IMR-90 (cell line): ENCODE measurements at regions not wholly inside any gene's neighbourhood (a gene's known extent, or its start where the extent isn't known, plus 50 kb on each side); places are given as distances from the start of the nearest gene placed in this dataset.

Experiments used
- ATAC-seq: fragments of 200-7000 bp; cut with Tn5 transposase; 2 replicates; pipeline ENCODE4 v1.9.1; 2020; ENCODE audit warnings: low read depth, mild to moderate bottlenecking, moderate library complexity
- BruUV-seq: library from RNA; stranded (reverse); fragments of 400-500 nt; replicated peaks from 2 replicates; lab custom pipeline; 2021; lab: Mats Ljungman, UMichigan
- CTCF ChIA-PET: fragments of 300-600 bp; formaldehyde crosslinking; extraction: SDS; loops from one replicate; lab custom pipeline; 2021; ENCODE audit warnings: antibody characterized with exemption; lab: Yijun Ruan, JAX
- POLR2A ChIA-PET: fragments of 300-600 bp; sonication (Branson Sonifier 250); formaldehyde crosslinking; loops from one replicate; lab custom pipeline; 2022; ENCODE audit warnings: antibody characterized with exemption; ENCODE audit not compliant: unreplicated experiment; lab: Charles Lee
- DNase-seq: peaks from one replicate; pipeline ENCODE4 v3.0.0; 2013
- H2AFZ ChIP-seq: replicated peaks from 2 replicates; pipeline ENCODE3; 2013; ENCODE audit warnings: low read length, mild to moderate bottlenecking; ENCODE audit not compliant: poor library complexity
- H2AK5ac ChIP-seq: 2 replicates; pipeline ENCODE4 v1.6.1; 2013; ENCODE audit warnings: low read depth, low read length, inconsistent platforms
- H2AK9ac ChIP-seq: replicated peaks from 2 replicates; pipeline ENCODE3; 2013; ENCODE audit warnings: mild to moderate bottlenecking, low read depth, low read length, moderate library complexity; ENCODE audit not compliant: poor library complexity
- H2BK120ac ChIP-seq: 2 replicates; pipeline ENCODE4 v1.6.1; 2013; ENCODE audit warnings: low read depth, low read length, inconsistent platforms
- H2BK15ac ChIP-seq: 3 replicates; pipeline ENCODE4 v1.6.1; 2013; ENCODE audit warnings: low read depth, low read length, inconsistent platforms
- H2BK20ac ChIP-seq: 2 replicates; pipeline ENCODE4 v1.6.1; 2013; ENCODE audit warnings: low read depth, mild to moderate bottlenecking, inconsistent platforms, low read length, moderate library complexity
- H2BK5ac ChIP-seq: 2 replicates; pipeline ENCODE4 v1.6.1; 2013; ENCODE audit warnings: mild to moderate bottlenecking, low read depth, low read length, inconsistent platforms; ENCODE audit not compliant: poor library complexity, severe bottlenecking
- H3K14ac ChIP-seq: replicated peaks from 2 replicates; pipeline ENCODE4 v1.6.1; 2013; ENCODE audit warnings: low read depth, low read length, inconsistent platforms
- H3K18ac ChIP-seq: 2 replicates; pipeline ENCODE4 v1.6.1; 2013; ENCODE audit warnings: low read depth, low read length, control low read depth
- H3K23ac ChIP-seq: 2 replicates; pipeline ENCODE4 v1.6.1; 2013; ENCODE audit warnings: low read depth, low read length, inconsistent platforms
- H3K27ac ChIP-seq: 2 replicates; pipeline ENCODE4 v1.5.1; 2013; ENCODE audit warnings: mild to moderate bottlenecking, control low read depth, low read length; ENCODE audit not compliant: insufficient read depth
- H3K27me3 ChIP-seq: 2 replicates; pipeline ENCODE4 v1.6.1; 2013; ENCODE audit warnings: low read length; ENCODE audit not compliant: control insufficient read depth, insufficient read depth
- H3K36me3 ChIP-seq: 2 replicates; pipeline ENCODE4 v1.6.1; 2013; ENCODE audit warnings: low read length, mixed read lengths; ENCODE audit not compliant: control insufficient read depth, insufficient read depth
- H3K4ac ChIP-seq: 2 replicates; pipeline ENCODE4 v1.6.1; 2013; ENCODE audit warnings: low read depth, low read length, inconsistent platforms
- H3K4me1 ChIP-seq: 2 replicates; pipeline ENCODE4 v1.6.1; 2013; ENCODE audit warnings: low read length, mixed read lengths; ENCODE audit not compliant: control insufficient read depth, insufficient read depth
- H3K4me2 ChIP-seq: 2 replicates; pipeline ENCODE4 v1.6.1; 2013; ENCODE audit warnings: low read depth, mild to moderate bottlenecking, control low read depth, low read length, moderate library complexity
- H3K4me3 ChIP-seq: 2 replicates; pipeline ENCODE4 v1.5.1; 2013; ENCODE audit warnings: low read depth, mild to moderate bottlenecking, control low read depth, low read length, moderate library complexity; ENCODE audit not compliant: insufficient read depth
- H3K56ac ChIP-seq: 2 replicates; pipeline ENCODE4 v1.6.1; 2013; ENCODE audit warnings: low read length, inconsistent platforms; ENCODE audit not compliant: insufficient read depth; ENCODE audit errors: extremely low read depth
- H3K79me1 ChIP-seq, 2 experiments: 2 replicates each; pipeline ENCODE4 v1.6.1; 2013; ENCODE audit warnings: low read length in 2 of 2, inconsistent platforms in 1 of 2, low read depth in 1 of 2
- H3K9ac ChIP-seq: 2 replicates; pipeline ENCODE4 v1.6.1; 2013; ENCODE audit warnings: low read depth, low read length, control low read depth
- H3K9me1 ChIP-seq: 2 replicates; pipeline ENCODE4 v1.6.1; 2013; ENCODE audit warnings: low read length, inconsistent platforms; ENCODE audit not compliant: insufficient read depth
- H3K9me3 ChIP-seq: 2 replicates; pipeline ENCODE4 v1.6.1; 2013; ENCODE audit warnings: low read length; ENCODE audit not compliant: control insufficient read depth, insufficient read depth
- H4K20me1 ChIP-seq: 2 replicates; pipeline ENCODE4 v1.6.1; 2013; ENCODE audit warnings: low read length, inconsistent platforms; ENCODE audit not compliant: insufficient read depth
- H4K5ac ChIP-seq: 2 replicates; pipeline ENCODE4 v1.6.1; 2013; ENCODE audit warnings: mild to moderate bottlenecking, low read depth, low read length, control low read depth
- H4K8ac ChIP-seq, 2 experiments: 2 replicates each; pipeline ENCODE4 v1.6.1; 2013; ENCODE audit warnings: low read depth in 2 of 2, low read length in 2 of 2, control low read depth in 1 of 2, inconsistent platforms in 1 of 2
- H4K91ac ChIP-seq: 2 replicates; pipeline ENCODE4 v1.6.1; 2013; ENCODE audit warnings: low read depth, low read length, inconsistent platforms; ENCODE audit not compliant: insufficient read depth
- BHLHE40 ChIP-seq: fragments of 150-350 bp; IDR thresholded peaks from 2 replicates; pipeline ENCODE4 v1.6.1; 2016; ENCODE audit warnings: mild to moderate bottlenecking, low read depth, low read length
- CEBPB ChIP-seq: IDR thresholded peaks from 2 replicates; pipeline ENCODE4 v1.6.1; 2012; ENCODE audit warnings: low read depth, low read length, improper control_type of control experiment
- CHD1 ChIP-seq: IDR thresholded peaks from 2 replicates; pipeline ENCODE4 v1.6.1; 2012; ENCODE audit warnings: low read depth, low read length, improper control_type of control experiment
- CTCF ChIP-seq: conservative IDR thresholded peaks from 2 replicates; pipeline ENCODE4 v1.5.1; 2012; ENCODE audit warnings: mild to moderate bottlenecking, low read depth, low read length, improper control_type of control experiment
- ELK1 ChIP-seq: fragments of 150-350 bp; IDR thresholded peaks from 2 replicates; pipeline ENCODE4 v1.6.1; 2016; ENCODE audit warnings: low read depth, mild to moderate bottlenecking, low read length, moderate library complexity, borderline replicate concordance
- FOS ChIP-seq: fragments of 150-350 bp; IDR thresholded peaks from 2 replicates; pipeline ENCODE4 v1.6.1; 2016; ENCODE audit warnings: low read depth, low read length
- MAFK ChIP-seq: IDR thresholded peaks from 2 replicates; pipeline ENCODE4 v1.6.1; 2012; ENCODE audit warnings: low read depth, low read length, improper control_type of control experiment
- MAZ ChIP-seq: IDR thresholded peaks from 2 replicates; pipeline ENCODE4 v1.6.1; 2012; ENCODE audit warnings: low read depth, mild to moderate bottlenecking, low read length, improper control_type of control experiment, moderate library complexity, borderline replicate concordance
- MXI1 ChIP-seq: IDR thresholded peaks from 2 replicates; pipeline ENCODE4 v1.6.1; 2012; ENCODE audit warnings: low read depth, mild to moderate bottlenecking, low read length, moderate library complexity, borderline replicate concordance
- POLR2A ChIP-seq: IDR thresholded peaks from 2 replicates; pipeline ENCODE4 v1.6.1; 2012; ENCODE audit warnings: mild to moderate bottlenecking, low read depth, low read length
- RAD21 ChIP-seq: IDR thresholded peaks from 2 replicates; pipeline ENCODE4 v1.6.1; 2012; ENCODE audit warnings: low read length, improper control_type of control experiment
- SMC3 ChIP-seq: fragments of 150-350 bp; IDR thresholded peaks from 2 replicates; pipeline ENCODE4 v1.6.1; 2016; ENCODE audit warnings: low read depth, mild to moderate bottlenecking, antibody characterized with exemption, low read length, moderate library complexity
- WGBS, 2 experiments: methylation state at CpG; one replicate each; pipeline versions ENCODE4 v1.1.5 to v1.1.7; 2013; ENCODE audit warnings: missing lambda C conversion rate in 2 of 2; ENCODE audit not compliant: insufficient read length in 1 of 2; ENCODE audit errors: extremely low coverage in 2 of 2; 5-methylcytosine and 5-hydroxymethylcytosine counted together
- dilution Hi-C: fragments of 300-500 bp; cut with HindIII; formaldehyde crosslinking; loops from one replicate; pipeline ENCODE4 v1.14.3; 2018; ENCODE audit warnings: low sequenced_read_pairs; ENCODE audit not compliant: unreplicated experiment
- in situ Hi-C: fragments of 300-500 bp; cut with MboI; formaldehyde crosslinking; loops from 3 replicates; pipeline ENCODE4 v1.14.3; 2019; ENCODE audit warnings: low sequenced_read_pairs, inconsistent platforms, mixed read lengths
- intact Hi-C: fragments of 100-400 bp; cut with micrococcal nuclease; formaldehyde crosslinking; loops from 2 replicates; pipeline ENCODE4 v1.10.0; 2022
- TF ChIP-seq, protein P1 (sequence below): fragments of 150-350 bp; IDR thresholded peaks from 2 replicates; pipeline ENCODE4 v1.6.1; 2017; ENCODE audit warnings: mild to moderate bottlenecking, antibody characterized with exemption, low read length, low read depth

DNA sequence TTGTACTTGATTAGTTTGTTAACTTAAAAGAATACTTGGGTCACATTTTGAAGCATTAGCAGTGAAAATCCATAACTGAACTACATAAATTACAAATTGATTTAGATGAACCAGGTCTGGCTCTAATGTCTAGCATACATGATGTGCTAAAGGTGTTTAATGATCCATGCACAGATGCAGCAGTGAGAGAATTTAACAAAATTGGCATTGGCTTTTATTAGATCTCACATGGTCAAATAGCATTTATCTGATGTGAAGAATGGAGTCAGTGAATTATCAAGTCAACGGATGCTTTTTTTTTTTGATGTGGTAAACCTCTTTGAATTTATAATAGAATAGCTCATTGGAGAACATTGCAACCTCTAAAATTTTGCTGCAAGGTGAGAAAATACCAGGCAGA is 293.0 kb upstream of the POT1 start:
- no peaks in the 10 kb centered on the region for H3K36me3 ChIP-seq
- H2AFZ ChIP-seq = no peak overlapping the region
- no peak overlapping the region for H3K9ac ChIP-seq
- BruUV-seq = no TSS peak
- H4K20me1 ChIP-seq = no peaks in the 10 kb centered on the region
- CTCF ChIA-PET = no interaction called here
- dilution Hi-C loops (no loop called here), in situ Hi-C loops (no loop called here), intact Hi-C loops (no loop called here)
- no peak overlapping the region for H3K4ac ChIP-seq
- no peak overlapping the region for H2BK5ac ChIP-seq
- no peaks in the 10 kb centered on the region for H3K27me3 ChIP-seq
- no peak overlapping the region for H2AK9ac ChIP-seq
- H3K56ac ChIP-seq = no peak overlapping the region
- H4K5ac ChIP-seq = no peak overlapping the region
- H3K79me1 ChIP-seq = no peaks in the 10 kb centered on the region
- no peaks in the 10 kb centered on the region for H3K4me1 ChIP-seq
- no peaks in the 10 kb centered on the region for H3K9me3 ChIP-seq
- H2BK20ac ChIP-seq = no peak overlapping the region
- no peak overlapping the region for H3K18ac ChIP-seq
- H2BK15ac ChIP-seq = no peak overlapping the region
- H2AK5ac ChIP-seq = no peak overlapping the region
- TF ChIP-seq POLR2A (no peak), MAZ (no peak), SMC3 (no peak), BHLHE40 (no peak), MAFK (no peak), RAD21 (no peak), FOS (no peak), MXI1 (no peak), ELK1 (no peak), CEBPB (no peak), CHD1 (no peak), CTCF (no peak)
- TF ChIP-seq, protein P1, sequence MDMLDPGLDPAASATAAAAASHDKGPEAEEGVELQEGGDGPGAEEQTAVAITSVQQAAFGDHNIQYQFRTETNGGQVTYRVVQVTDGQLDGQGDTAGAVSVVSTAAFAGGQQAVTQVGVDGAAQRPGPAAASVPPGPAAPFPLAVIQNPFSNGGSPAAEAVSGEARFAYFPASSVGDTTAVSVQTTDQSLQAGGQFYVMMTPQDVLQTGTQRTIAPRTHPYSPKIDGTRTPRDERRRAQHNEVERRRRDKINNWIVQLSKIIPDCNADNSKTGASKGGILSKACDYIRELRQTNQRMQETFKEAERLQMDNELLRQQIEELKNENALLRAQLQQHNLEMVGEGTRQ = no peak
- H3K23ac ChIP-seq = no peak overlapping the region
- H3K9me1 ChIP-seq = no peaks in the 10 kb centered on the region
- H4K91ac ChIP-seq = no peak overlapping the region
- POLR2A ChIA-PET = no interaction called here
- H3K14ac ChIP-seq = no peak overlapping the region
- H4K8ac ChIP-seq = no peak overlapping the region
- DNase-seq (no peak), ATAC-seq (no peak)
- H3K4me2 ChIP-seq = no peak overlapping the region
- H3K27ac ChIP-seq = no peak overlapping the region
- no CpG with 5 or more reads among the region's 1 CpG for WGBS, 2 experiments
- no peak overlapping the region for H3K4me3 ChIP-seq
- no peak overlapping the region for H2BK120ac ChIP-seq
